Globus pallidus (tissue), 1 donor: ENCODE measurements at regions not wholly inside any gene's neighbourhood (a gene's known extent, or its start where the extent isn't known, plus 50 kb on each side); places are given as distances from the start of the nearest gene placed in this dataset.
A peak's percentile ranks its signal among the peaks of the same experiment; 100 is the strongest.
"Not testable (repeated sequence)": the region's sequence is repeated elsewhere in the genome, so short reads cannot be mapped to it uniquely, and the experiment has no call there.

ENCODE experiments used
- DNase-seq: peaks from one replicate; pipeline ENCODE4 v3.0.0-alpha.2; 2015; ENCODE audit warnings: low spot score

GRCh38 chr2:11072550-11072949 lies 82.7 kb upstream of the SLC66A3 start:
- DNase-seq = no peak

GRCh38 chr2:11073251-11073650 lies 82.0 kb upstream of the SLC66A3 start:
- DNase-seq = peak; percentile 11

- no peak for DNase-seq
These were observed 81.5 kb upstream of the SLC66A3 start for GRCh38 chr2:11073776-11074175.

- no peak for DNase-seq
These were observed 80.9 kb upstream of the SLC66A3 start for GRCh38 chr2:11074246-11074820.

- no peak for DNase-seq
These were observed 80.0 kb upstream of the SLC66A3 start for GRCh38 chr2:11075221-11075620.

GRCh38 chr2:11077411-11077810 lies 77.9 kb upstream of the SLC66A3 start:
- DNase-seq = no peak

- no peak for DNase-seq
These were observed 76.0 kb upstream of the SLC66A3 start for GRCh38 chr2:11079136-11079824.

- peak; percentile 21 for DNase-seq
These were observed 74.8 kb upstream of the SLC66A3 start for GRCh38 chr2:11080253-11081115.

- no peak for DNase-seq
These were observed 72.4 kb upstream of the SLC66A3 start for GRCh38 chr2:11082880-11083279.

GRCh38 chr2:11088821-11089220 lies 66.4 kb upstream of the SLC66A3 start:
- not testable (repeated sequence) for DNase-seq

- DNase-seq = no peak
These were observed 65.1 kb upstream of the SLC66A3 start for GRCh38 chr2:11090187-11090586.

- no peak for DNase-seq
These were observed 62.4 kb upstream of the SLC66A3 start for GRCh38 chr2:11092701-11093335.

GRCh38 chr2:11093467-11093866 lies 61.8 kb upstream of the SLC66A3 start:
- DNase-seq = no peak

- DNase-seq = no peak
These were observed 61.1 kb upstream of the SLC66A3 start for GRCh38 chr2:11094021-11094810.

- no peak for DNase-seq
These were observed 58.7 kb upstream of the SLC66A3 start for GRCh38 chr2:11096591-11096990.

- no peak for DNase-seq
These were observed 58.1 kb upstream of the SLC66A3 start for GRCh38 chr2:11097038-11097720.

- DNase-seq = no peak
These were observed 57.3 kb upstream of the SLC66A3 start for GRCh38 chr2:11097854-11098387.

- DNase-seq = no peak
These were observed 55.9 kb upstream of the SLC66A3 start for GRCh38 chr2:11099122-11100065.

- DNase-seq = no peak
These were observed 55.1 kb upstream of the SLC66A3 start for GRCh38 chr2:11100130-11100529.

- DNase-seq = no peak
These were observed 54.3 kb upstream of the SLC66A3 start for GRCh38 chr2:11100976-11101375.
